Heart right ventricle (tissue), 16 donors: ENCODE measurements at regions not wholly inside any gene's neighbourhood (a gene's known extent, or its start where the extent isn't known, plus 50 kb on each side); places are given as distances from the start of the nearest gene placed in this dataset.

Source experiments
- ATAC-seq, 8 donors: fragments of 200-7000 bp; cut with Tn5 transposase; one replicate each; pipeline ENCODE4 v1.9.1; 2020; ENCODE audit warnings: mild to moderate bottlenecking in 8 of 8, moderate library complexity in 8 of 8, moderate number of reproducible peaks in 1 of 8
- DNase-seq, 2 donors: peaks; one replicate each; pipeline ENCODE4 v3.0.0-alpha.2; 2020
- H3K27ac ChIP-seq, 10 donors: fragments of 200-600 bp; sonication (generic) in 2 of 10; one replicate each; pipeline versions ENCODE4 v1.5.0 to v1.8.0; 2020 to 2022; ENCODE audit warnings: mild to moderate bottlenecking in 3 of 10
- H3K27me3 ChIP-seq, 7 donors: fragments of 200-600 bp; one replicate each; pipeline ENCODE4 v1.8.0; 2021 to 2022; ENCODE audit warnings: mild to moderate bottlenecking in 2 of 7
- H3K36me3 ChIP-seq, 9 donors: fragments of 200-600 bp; sonication (generic) in 1 of 9; one replicate each; pipeline versions ENCODE4 v1.5.0 to v1.8.0; 2020 to 2022; ENCODE audit warnings: mild to moderate bottlenecking in 2 of 9
- H3K4me1 ChIP-seq, 9 donors: fragments of 200-600 bp; sonication (generic) in 1 of 9; one replicate each; pipeline versions ENCODE4 v1.5.0 to v1.8.0; 2020 to 2022; ENCODE audit warnings: mild to moderate bottlenecking in 4 of 9
- H3K4me3 ChIP-seq, 10 donors: fragments of 200-600 bp; sonication (generic) in 2 of 10; one replicate each; pipeline versions ENCODE4 v1.5.0 to v1.8.0; 2020 to 2022; ENCODE audit warnings: mild to moderate bottlenecking in 7 of 10, moderate library complexity in 2 of 10
- H3K9me3 ChIP-seq, 11 donors: fragments of 200-600 bp in 10 of 11; sonication (generic) in 2 of 11; one replicate each; pipeline versions ENCODE4 v1.5.0 to v1.8.0; 2013 to 2022; ENCODE audit warnings: mild to moderate bottlenecking in 2 of 11, control low read depth in 1 of 11, moderate library complexity in 1 of 11
- WGBS, 2 donors: extraction: QIAGEN DNeasy Blood & Tissue Kit; methylation state at CpG; one replicate each; pipeline ENCODE4 v1.1.7; 2013; ENCODE audit warnings: inconsistent platforms in 1 of 2; 5-methylcytosine and 5-hydroxymethylcytosine counted together
- intact Hi-C, 10 donors: fragments of 100-400 bp; cut with DNase I; formaldehyde crosslinking; loops; one replicate each; pipeline versions ENCODE4 v1.11.1 to v1.14.2; 2022
- TF ChIP-seq, protein P1 (sequence below), 9 donors: fragments of 200-600 bp; sonication (generic) in 2 of 9; IDR thresholded peaks; one replicate each; pipeline versions ENCODE4 v1.5.0 to v1.8.0; 2021 to 2022; ENCODE audit warnings: antibody characterized with exemption in 9 of 9, mild to moderate bottlenecking in 5 of 9, moderate library complexity in 1 of 9
- donor health status: Arrhythmogenic right ventricular cardiomyopathy.
- donor health status: ischemic (EF 13 %, LVEDD 7.1; RV severe dilation, severe dysfunction).
- donor health status: healthy with polysubstance abuse.
- donor health status: DM: no; HTN: yes; CAD: no.
- donor health status: DM: no; HTN: no; CAD: no.
- donor health status: ischemic (EF 25% LVEDD 6.9; RV normal size, moderate dysfunction).
- donor health status: ischemic (EF 25% LVEDD 5.7; RV mildly dilated, moderate dysfunction).
- donor health status: healthy.
- donor health status: DM: yes; HTN: yes; CAD: no.
- donor health status: Ischemic cardiomyopathy.
- donor health status: ischemic (EF 35%, LVEDD 5.7; RV mildly dilated, moderate dysfunction).
- donor health status: nonischemic (EF 11% LVEDD 7.7; RV severe dilation, severe dysfunction).
- donor health status: DM: yes; HTN: yes; CAD: no.
- donor health status: PGD.
- donor health status: ischemic (EF 29% LVEDD 5.4; RV normal size, mild dysfunction).
- donor health status: nonischemic (EF 23%, LVEDD 6.1; RV moderate dilation, normal function).

DNA sequence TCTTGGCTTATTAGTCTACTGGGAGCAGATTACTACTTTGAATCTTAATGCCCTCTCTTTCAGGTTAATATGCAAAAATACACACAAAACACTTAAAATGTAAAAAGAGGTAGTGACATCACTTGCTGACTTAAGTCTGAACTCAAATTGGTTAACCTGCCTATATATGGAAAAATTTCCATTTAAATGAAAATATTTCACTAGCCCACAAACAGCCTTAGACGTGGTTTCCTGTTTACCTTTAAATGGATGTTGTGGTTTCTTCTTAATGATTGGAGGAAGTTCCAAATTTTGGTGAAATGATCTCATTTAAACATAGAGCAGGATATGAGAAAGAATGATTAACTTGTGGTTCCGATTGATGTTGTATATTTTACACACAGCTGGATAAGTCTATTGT, 553.7 kb downstream of the CD109 start:
- Histone ChIP-seq H3K9me3 (no peaks in the 10 kb centered on the region), H3K4me3 (no peak overlapping the region), H3K36me3 (no peaks in the 10 kb centered on the region), H3K27me3 (no peaks in the 10 kb centered on the region), H3K27ac (no peak overlapping the region), H3K4me1 (peaks cover 0 to 15% (median 0%) of the 10 kb centered on the region in 9 donors)
- DNase-seq = no peak
- WGBS, 2 donors = 48 to 65% methylated on average over 2 of the region's 2 CpGs
- intact Hi-C loops = no loop called here
- ATAC-seq = no peak
- TF ChIP-seq, protein P1, sequence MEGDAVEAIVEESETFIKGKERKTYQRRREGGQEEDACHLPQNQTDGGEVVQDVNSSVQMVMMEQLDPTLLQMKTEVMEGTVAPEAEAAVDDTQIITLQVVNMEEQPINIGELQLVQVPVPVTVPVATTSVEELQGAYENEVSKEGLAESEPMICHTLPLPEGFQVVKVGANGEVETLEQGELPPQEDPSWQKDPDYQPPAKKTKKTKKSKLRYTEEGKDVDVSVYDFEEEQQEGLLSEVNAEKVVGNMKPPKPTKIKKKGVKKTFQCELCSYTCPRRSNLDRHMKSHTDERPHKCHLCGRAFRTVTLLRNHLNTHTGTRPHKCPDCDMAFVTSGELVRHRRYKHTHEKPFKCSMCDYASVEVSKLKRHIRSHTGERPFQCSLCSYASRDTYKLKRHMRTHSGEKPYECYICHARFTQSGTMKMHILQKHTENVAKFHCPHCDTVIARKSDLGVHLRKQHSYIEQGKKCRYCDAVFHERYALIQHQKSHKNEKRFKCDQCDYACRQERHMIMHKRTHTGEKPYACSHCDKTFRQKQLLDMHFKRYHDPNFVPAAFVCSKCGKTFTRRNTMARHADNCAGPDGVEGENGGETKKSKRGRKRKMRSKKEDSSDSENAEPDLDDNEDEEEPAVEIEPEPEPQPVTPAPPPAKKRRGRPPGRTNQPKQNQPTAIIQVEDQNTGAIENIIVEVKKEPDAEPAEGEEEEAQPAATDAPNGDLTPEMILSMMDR (IDR thresholded peaks at IDR 0.05) = no peak

DNA sequence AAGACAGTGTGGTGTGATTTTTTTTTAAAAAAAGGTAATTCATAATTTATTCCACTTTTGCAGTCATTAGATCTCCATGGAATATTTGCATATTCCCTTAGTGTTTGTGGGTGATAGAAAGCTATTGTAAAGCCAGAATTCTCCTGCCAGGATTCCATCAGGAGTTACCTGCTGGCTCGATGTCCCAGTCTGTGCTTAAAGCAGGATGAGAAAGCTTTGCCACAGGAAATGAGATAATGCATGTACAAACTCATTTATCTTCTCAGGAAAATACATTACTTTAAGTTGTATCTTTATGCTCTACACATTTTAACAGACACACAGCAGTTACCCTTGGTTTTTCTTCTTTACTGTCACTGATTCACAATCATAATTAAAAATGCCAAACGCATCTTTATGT, 553.0 kb downstream of the CD109 start:
- Histone ChIP-seq H3K27me3 (no peaks in the 10 kb centered on the region), H3K4me1 (peaks cover 0 to 15% (median 0%) of the 10 kb centered on the region in 9 donors), H3K36me3 (no peaks in the 10 kb centered on the region), H3K9me3 (no peaks in the 10 kb centered on the region), H3K4me3 (no peak overlapping the region), H3K27ac (no peak overlapping the region)
- intact Hi-C loops = no loop called here
- TF ChIP-seq, protein P1 (IDR thresholded peaks at IDR 0.05) = no peak
- DNase-seq (no peak), ATAC-seq (no peak)
- WGBS, 2 donors = 52 to 64% methylated on average over 2 of the region's 2 CpGs

DNA sequence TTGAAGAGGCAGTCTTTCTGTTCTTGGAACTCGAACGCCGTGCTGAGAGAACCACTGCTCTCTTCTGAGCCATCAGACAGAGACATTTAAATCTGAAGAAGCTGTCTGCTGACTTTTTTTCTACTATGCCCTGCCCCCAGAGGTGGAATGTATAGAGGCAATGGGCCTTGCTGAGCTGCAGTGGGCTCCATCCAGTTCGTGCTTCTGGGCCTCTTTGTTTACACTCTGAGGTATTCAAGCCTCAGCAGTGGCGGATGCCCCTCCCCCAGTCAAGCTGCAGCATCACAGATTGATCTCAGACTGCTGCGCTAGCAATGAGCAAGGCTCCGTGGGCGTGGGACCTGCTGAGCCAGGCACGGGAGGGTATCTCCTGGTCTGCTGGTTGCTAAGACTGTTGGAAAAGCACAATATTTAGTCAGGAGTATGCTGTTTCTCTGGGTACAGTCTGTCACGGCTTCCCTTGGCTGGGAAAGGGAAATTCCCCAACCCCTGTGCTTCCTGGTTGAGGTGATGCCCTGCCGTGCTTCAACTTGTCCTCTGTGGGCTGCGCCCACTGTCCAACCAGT, 526.8 kb downstream of the CD109 start:
- TF ChIP-seq, protein P1 (IDR thresholded peaks at IDR 0.05) = no peak
- WGBS, 2 donors = 65 to 66% methylated on average over 12 of the region's 12 CpGs
- Histone ChIP-seq H3K9me3 (peaks cover 0 to 24% (median 0%) of the 10 kb centered on the region in 11 donors), H3K4me3 (no peak overlapping the region), H3K27ac (no peak overlapping the region), H3K4me1 (no peaks in the 10 kb centered on the region), H3K36me3 (no peaks in the 10 kb centered on the region), H3K27me3 (no peaks in the 10 kb centered on the region)
- intact Hi-C loops = no loop called here
- DNase-seq (no peak), ATAC-seq (no peak)

DNA sequence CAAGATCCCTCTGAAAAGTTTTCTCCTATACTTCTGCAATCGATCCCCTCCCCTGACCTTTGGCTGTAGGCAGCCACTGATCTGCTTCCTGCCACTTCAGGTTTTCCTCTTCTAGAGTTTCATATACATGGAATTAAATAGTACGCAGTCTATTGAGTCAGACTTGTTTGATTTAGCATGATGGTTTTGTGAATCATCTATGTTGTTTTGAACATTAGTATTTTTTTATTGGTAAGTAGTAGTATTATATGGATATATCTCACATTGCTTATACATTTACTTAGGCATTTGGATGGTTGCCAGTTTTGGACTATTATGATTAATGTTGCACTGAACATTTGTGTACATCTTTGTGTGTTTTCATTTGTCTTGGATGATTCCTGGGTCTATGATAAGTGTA, 518.0 kb downstream of the CD109 start:
- intact Hi-C loops = loop anchor here in 1 of 10 donors (5.0 kb wide), 1 partner anchor 1343 kb away; no protein-coding TSS in a partner anchor
- no peak for DNase-seq
- H3K4me3 ChIP-seq = no peak overlapping the region
- ATAC-seq = no peak
- H3K36me3 ChIP-seq = no peaks in the 10 kb centered on the region
- WGBS, 2 donors = 62 to 68% methylated on average over 2 of the region's 2 CpGs
- H3K27me3 ChIP-seq = no peaks in the 10 kb centered on the region
- TF ChIP-seq, protein P1 (IDR thresholded peaks at IDR 0.05) = no peak
- H3K9me3 ChIP-seq = peaks cover 0 to 19% (median 0%) of the 10 kb centered on the region in 11 donors
- H3K27ac ChIP-seq = no peak overlapping the region
- H3K4me1 ChIP-seq = no peaks in the 10 kb centered on the region
